ENCODE measurements at regions not wholly inside any gene's neighbourhood (a gene's known extent, or its start where the extent isn't known, plus 50 kb on each side); places are given as distances from the start of the nearest gene placed in this dataset.

DNA sequence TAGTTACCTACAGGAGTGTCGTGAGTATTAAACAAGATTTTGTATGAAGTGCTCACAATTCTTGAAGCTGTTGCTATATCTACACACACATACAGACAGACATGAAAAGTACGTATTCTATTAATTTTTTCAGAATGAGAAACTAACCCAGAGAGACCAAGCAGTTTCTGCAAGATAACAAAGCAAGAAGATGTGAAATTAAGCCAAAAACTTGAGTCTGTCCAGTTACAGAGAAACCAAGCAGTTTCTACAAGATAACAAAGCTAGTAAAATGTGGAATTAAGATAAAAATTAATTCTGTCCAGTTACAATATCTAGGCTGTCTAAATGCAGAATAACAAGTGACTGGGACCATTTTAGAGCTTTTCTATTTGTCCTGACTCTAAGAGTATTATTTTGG, 132.4 kb downstream of the ALG10B start:
- intact Hi-C loops (cut with micrococcal nuclease) = loop anchor here (5.0 to 10.0 kb wide), 4 partner anchors 43 to 458 kb away; partner anchors contain the start of gene CPNE8

DNA sequence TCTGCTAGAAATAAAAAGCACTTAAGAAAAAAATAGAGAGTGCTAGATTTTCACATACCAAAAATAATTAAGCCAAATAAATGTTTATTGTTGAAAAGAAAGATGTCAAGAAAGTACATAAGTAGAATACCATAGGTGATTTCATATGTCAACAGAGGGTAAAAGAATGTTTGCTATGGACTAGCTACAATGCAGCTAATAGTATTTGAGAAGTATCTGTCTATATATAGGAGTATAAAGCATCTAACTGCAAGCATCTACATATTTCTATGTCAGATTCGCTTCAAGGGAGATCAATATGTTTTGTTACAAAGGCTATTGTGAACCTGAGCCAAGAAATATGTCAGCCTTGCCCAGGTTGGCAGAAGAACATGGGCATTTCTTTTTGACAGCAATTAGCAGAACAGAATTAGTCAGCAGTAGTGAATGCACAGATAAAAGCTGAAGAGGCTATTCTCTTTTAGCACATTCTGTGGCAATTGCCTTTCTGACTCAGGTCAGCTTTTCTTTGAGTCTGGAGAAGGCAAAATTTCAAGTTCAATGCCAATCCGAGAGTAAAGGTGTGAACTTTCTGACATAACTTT, 140.1 kb downstream of the ALG10B start:
- Histone ChIP-seq H2AFZ (ENCODE audit: low read length) (no peak overlapping the region), H3K9me3 (ENCODE audit: low read length) (no peaks in the 10 kb centered on the region), H3K9me2 (replicated peaks; ENCODE audit: low read length) (no peaks in the 10 kb centered on the region), H3K79me2 (ENCODE audit: low read length) (no peaks in the 10 kb centered on the region), H3K4me3 (ENCODE audit: low read length) (no peak overlapping the region), H4K20me1 (ENCODE audit: low read length) (no peaks in the 10 kb centered on the region), H3K4me2 (ENCODE audit: low read length) (no peak overlapping the region), H3K4me1 (ENCODE audit: insufficient read depth, low read length) (no peaks in the 10 kb centered on the region), H3K9ac (ENCODE audit: low read length) (no peak overlapping the region), H3K36me3 (ENCODE audit: low read depth, low read length) (no peaks in the 10 kb centered on the region), H3K27me3 (ENCODE audit: low read length) (no peaks in the 10 kb centered on the region), H3F3A (ENCODE audit: low read length, unreplicated experiment) (no peaks in the 10 kb centered on the region), H3K27ac (ENCODE audit: low read length) (no peak overlapping the region)
- POLR2A ChIA-PET (ENCODE audit: unreplicated experiment) = interaction anchor here (0.7 kb wide), 1 partner anchor 91 kb away, joined by 3 read pairs; no protein-coding TSS in a partner anchor
- CTCF ChIA-PET = no interaction called here
- no TSS peak for BruUV-seq (replicated peaks)
- intact Hi-C loops (cut with micrococcal nuclease) = no loop called here
- no peak for TF ChIP-seq EZH2phosphoT487 (IDR thresholded peaks at IDR 0.05; ENCODE audit: borderline replicate concordance, low read length)
- no peak for TF ChIP-seq EZH2 (IDR thresholded peaks at IDR 0.05; ENCODE audit: low read length, unreplicated experiment)
- TF ChIP-seq, protein P1, sequence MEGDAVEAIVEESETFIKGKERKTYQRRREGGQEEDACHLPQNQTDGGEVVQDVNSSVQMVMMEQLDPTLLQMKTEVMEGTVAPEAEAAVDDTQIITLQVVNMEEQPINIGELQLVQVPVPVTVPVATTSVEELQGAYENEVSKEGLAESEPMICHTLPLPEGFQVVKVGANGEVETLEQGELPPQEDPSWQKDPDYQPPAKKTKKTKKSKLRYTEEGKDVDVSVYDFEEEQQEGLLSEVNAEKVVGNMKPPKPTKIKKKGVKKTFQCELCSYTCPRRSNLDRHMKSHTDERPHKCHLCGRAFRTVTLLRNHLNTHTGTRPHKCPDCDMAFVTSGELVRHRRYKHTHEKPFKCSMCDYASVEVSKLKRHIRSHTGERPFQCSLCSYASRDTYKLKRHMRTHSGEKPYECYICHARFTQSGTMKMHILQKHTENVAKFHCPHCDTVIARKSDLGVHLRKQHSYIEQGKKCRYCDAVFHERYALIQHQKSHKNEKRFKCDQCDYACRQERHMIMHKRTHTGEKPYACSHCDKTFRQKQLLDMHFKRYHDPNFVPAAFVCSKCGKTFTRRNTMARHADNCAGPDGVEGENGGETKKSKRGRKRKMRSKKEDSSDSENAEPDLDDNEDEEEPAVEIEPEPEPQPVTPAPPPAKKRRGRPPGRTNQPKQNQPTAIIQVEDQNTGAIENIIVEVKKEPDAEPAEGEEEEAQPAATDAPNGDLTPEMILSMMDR (conservative IDR thresholded peaks at IDR 0.05; ENCODE audit: low read depth, low read length) = no peak
- ATAC-seq = no peak
- DNase-seq = no peak

More for the DNA sequence above, 132.4 kb downstream of the ALG10B start:
- H4K20me1 ChIP-seq (ENCODE audit: low read length) = no peaks in the 10 kb centered on the region
- no TSS peak for BruUV-seq (replicated peaks)
- H2AFZ ChIP-seq (ENCODE audit: low read length) = no peak overlapping the region
- H3K36me3 ChIP-seq (ENCODE audit: low read depth, low read length) = no peaks in the 10 kb centered on the region
- no peaks in the 10 kb centered on the region for H3F3A ChIP-seq (ENCODE audit: low read length, unreplicated experiment)
- TF ChIP-seq, protein P1 (conservative IDR thresholded peaks at IDR 0.05; ENCODE audit: low read depth, low read length) = no peak
- TF ChIP-seq EZH2phosphoT487 (IDR thresholded peaks at IDR 0.05; ENCODE audit: borderline replicate concordance, low read length) (no peak), EZH2 (IDR thresholded peaks at IDR 0.05; ENCODE audit: low read length, unreplicated experiment) (no peak)
- no peaks in the 10 kb centered on the region for H3K9me3 ChIP-seq (ENCODE audit: low read length)
- H3K4me1 ChIP-seq (ENCODE audit: insufficient read depth, low read length) = peaks cover 21% of the 10 kb centered on the region
- no peak overlapping the region for H3K9ac ChIP-seq (ENCODE audit: low read length)
- H3K4me3 ChIP-seq (ENCODE audit: low read length) = no peak overlapping the region
- ATAC-seq (no peak), DNase-seq (no peak)
- no peak overlapping the region for H3K27ac ChIP-seq (ENCODE audit: low read length)
- no peaks in the 10 kb centered on the region for H3K79me2 ChIP-seq (ENCODE audit: low read length)
- no peak overlapping the region for H3K4me2 ChIP-seq (ENCODE audit: low read length)
- no peaks in the 10 kb centered on the region for H3K27me3 ChIP-seq (ENCODE audit: low read length)
- ChIA-PET POLR2A (ENCODE audit: unreplicated experiment) (interaction anchor here (0.6 kb wide), 1 partner anchor 241 kb away, joined by 3 read pairs; no protein-coding TSS in a partner anchor), CTCF (no interaction called here)
- no peaks in the 10 kb centered on the region for H3K9me2 ChIP-seq (replicated peaks; ENCODE audit: low read length)

DNA sequence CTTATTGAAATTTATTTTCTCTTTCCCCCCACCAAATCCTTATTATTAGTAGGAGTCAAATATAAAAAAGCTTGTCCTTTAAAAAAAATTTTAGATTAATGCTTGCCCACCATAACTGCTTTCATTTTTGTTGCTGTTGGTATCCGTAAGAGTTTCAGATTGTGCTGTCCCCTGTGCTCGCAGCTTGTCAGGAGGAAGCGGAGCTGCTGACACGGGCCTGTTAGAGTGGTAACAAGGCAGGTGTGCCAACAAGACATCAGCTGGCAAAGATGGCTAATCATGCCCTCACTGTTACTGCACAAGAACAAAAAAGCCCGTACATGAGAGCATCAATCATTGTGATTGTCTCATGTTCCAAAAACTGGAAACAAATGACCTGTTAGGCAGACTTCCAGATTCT, 148.4 kb downstream of the ALG10B start:
- H3K9ac ChIP-seq (ENCODE audit: low read length) = no peak overlapping the region
- H3K79me2 ChIP-seq (ENCODE audit: low read length) = no peaks in the 10 kb centered on the region
- H3K9me3 ChIP-seq (ENCODE audit: low read length) = no peaks in the 10 kb centered on the region
- no peak overlapping the region for H2AFZ ChIP-seq (ENCODE audit: low read length)
- no TSS peak for BruUV-seq (replicated peaks)
- no peaks in the 10 kb centered on the region for H4K20me1 ChIP-seq (ENCODE audit: low read length)
- H3K36me3 ChIP-seq (ENCODE audit: low read depth, low read length) = no peaks in the 10 kb centered on the region
- ChIA-PET CTCF (no interaction called here), POLR2A (ENCODE audit: unreplicated experiment) (no interaction called here)
- ATAC-seq (no peak), DNase-seq (no peak)
- H3K27me3 ChIP-seq (ENCODE audit: low read length) = no peaks in the 10 kb centered on the region
- no peak overlapping the region for H3K4me2 ChIP-seq (ENCODE audit: low read length)
- H3K4me3 ChIP-seq (ENCODE audit: low read length) = no peak overlapping the region
- H3K27ac ChIP-seq (ENCODE audit: low read length) = no peak overlapping the region
- H3F3A ChIP-seq (ENCODE audit: low read length, unreplicated experiment) = no peaks in the 10 kb centered on the region
- H3K9me2 ChIP-seq (replicated peaks; ENCODE audit: low read length) = no peaks in the 10 kb centered on the region
- no peaks in the 10 kb centered on the region for H3K4me1 ChIP-seq (ENCODE audit: insufficient read depth, low read length)
- intact Hi-C loops (cut with micrococcal nuclease) = no loop called here
- TF ChIP-seq EZH2 (IDR thresholded peaks at IDR 0.05; ENCODE audit: low read length, unreplicated experiment) (no peak), EZH2phosphoT487 (IDR thresholded peaks at IDR 0.05; ENCODE audit: borderline replicate concordance, low read length) (no peak)
- TF ChIP-seq, protein P1 (conservative IDR thresholded peaks at IDR 0.05; ENCODE audit: low read depth, low read length) = no peak
